GM18502 (cell line): ENCODE measurements at regions not wholly inside any gene's neighbourhood (a gene's known extent, or its start where the extent isn't known, plus 50 kb on each side); places are given as distances from the start of the nearest gene placed in this dataset.

ENCODE experiments used
- ATAC-seq: cut with Tn5 transposase; IDR thresholded peaks from one replicate; pipeline ENCODE4 v1.9.1; 2021; ENCODE audit warnings: mild to moderate bottlenecking; ENCODE audit not compliant: unreplicated experiment, poor library complexity

- no peak for ATAC-seq
Measured at GRCh38 chr1:105636052-105636451, 1420.4 kb upstream of the PRMT6 start.

GRCh38 chr1:105641407-105641806, 1415.1 kb upstream of the PRMT6 start:
- ATAC-seq, result no peak

- no peak for ATAC-seq
Measured at GRCh38 chr1:105652109-105652508, 1404.4 kb upstream of the PRMT6 start.

DNA sequence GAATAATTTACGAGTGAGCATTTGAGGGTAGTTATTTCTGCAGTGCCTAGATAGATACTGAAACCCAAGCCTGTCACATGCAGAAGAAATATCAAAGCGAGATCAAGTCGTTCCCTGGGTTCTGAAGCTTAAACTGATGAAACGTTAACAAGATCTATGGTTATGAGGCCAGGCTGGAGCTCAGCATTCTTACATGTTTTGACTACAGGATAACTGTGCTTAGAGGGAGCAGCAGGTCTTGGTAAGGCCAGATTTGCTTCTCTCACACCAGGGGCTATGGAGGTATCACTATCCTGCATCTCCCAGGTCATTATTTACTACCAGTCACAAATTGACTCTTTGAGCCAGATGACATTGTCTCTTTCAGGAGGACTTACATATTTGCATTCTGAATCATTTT, 1401.4 kb upstream of the PRMT6 start:
- ATAC-seq, result no peak

DNA sequence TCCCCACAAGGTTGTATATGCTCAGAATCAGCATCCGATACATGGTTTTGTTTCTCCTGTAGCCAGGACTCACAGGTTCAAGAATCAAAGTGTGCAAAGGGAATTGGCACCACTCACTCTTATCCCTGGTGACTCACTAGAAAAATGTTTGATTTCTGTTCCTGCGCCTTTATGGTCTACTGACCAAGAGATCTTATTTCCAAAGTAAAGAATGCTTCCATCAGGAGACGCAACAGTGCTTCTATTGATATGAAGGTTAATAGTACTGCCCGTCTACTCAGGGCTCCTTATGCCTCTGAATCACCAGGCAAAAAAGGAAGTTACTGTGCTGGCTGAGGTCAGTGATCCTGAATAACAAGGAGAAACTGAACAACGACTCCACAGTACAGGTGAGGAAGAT, 1392.0 kb upstream of the PRMT6 start:
- no peak for ATAC-seq

DNA sequence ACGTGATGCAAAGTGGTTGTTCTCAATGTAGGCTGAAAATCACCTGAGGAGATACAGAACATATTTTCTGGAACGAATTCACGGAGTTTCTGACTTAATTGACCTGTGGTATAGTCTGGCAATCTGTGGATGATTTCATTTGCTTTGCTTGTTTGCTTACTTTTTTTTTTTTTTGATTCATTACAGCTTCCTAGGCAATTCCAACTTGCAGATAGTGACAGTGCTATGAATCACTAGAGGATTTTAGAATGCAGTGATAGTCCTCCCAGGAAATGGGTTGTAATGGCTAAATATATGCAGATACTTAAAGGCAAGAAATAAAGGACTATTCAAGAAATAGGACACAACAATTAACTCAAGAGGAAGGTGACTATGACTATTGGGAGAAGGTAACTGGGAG, 1378.1 kb upstream of the PRMT6 start:
- ATAC-seq, result no peak

GRCh38 chr1:105684714-105685113, 1371.8 kb upstream of the PRMT6 start:
- no peak for ATAC-seq

- ATAC-seq, result no peak
Measured at GRCh38 chr1:105686026-105686425, 1370.4 kb upstream of the PRMT6 start.

GRCh38 chr1:105686874-105687690, 1369.4 kb upstream of the PRMT6 start:
- no peak for ATAC-seq

DNA sequence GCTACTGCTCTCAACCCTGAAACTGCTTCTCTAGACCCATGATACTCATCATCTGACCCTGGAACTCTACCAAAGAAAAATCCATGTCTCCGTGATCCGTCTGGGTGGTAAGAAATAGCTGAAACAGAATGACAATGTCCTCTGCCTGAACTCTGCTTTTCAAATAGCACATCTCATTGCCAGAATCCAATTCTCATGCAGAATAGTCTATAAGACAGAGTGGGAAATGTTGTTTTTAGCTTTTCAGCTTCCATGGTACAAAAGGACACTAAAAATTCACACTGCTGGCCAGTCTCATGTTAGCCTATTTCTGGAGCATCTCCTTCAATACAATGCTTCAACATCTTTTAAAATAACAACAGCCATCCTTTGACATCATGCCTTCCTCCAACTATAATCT, 1355.8 kb upstream of the PRMT6 start:
- ATAC-seq, result no peak

DNA sequence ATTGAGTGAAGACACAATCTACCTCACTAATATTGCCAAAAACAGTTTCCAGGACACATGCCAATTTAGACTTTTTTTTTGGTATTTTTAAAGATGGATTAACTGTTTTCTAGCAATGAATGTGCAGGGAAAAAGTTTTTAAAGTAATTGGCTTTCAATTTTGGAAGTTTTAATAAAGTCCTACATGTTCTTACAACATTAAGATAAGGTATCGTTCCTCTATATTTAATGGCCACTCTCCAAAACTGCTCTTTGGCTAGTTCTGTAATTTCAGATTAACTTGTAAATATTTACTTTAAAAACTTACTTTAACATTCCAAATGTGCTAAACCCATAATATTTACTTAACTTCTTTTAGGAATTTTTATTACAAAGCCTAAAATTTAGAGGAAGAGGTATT, 1332.2 kb upstream of the PRMT6 start:
- ATAC-seq, result no peak

DNA sequence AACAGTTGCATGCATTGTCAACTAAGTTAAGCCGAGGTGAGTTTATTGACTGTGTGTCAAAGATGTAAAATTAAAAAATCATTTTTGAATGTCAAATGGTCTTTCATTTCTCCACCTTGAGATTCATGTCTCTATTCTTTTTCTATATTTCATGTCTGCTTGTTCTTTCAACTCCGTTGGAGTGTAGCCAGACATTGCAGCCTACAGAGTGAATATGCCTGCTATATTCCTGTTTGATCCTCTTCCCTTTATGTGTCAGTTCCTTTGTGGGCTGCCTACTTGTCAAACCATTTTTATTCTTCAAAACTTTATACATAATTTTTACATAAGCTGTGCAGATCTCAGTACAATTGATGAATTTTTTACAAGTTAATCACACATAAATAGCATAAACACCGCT, 1325.8 kb upstream of the PRMT6 start:
- no peak for ATAC-seq

- ATAC-seq, result no peak
Measured at GRCh38 chr1:105736349-105736748, 1320.1 kb upstream of the PRMT6 start.

GRCh38 chr1:105779727-105780126, 1276.7 kb upstream of the PRMT6 start:
- ATAC-seq, result no peak

GRCh38 chr1:105785021-105785420, 1271.5 kb upstream of the PRMT6 start:
- ATAC-seq, result no peak

DNA sequence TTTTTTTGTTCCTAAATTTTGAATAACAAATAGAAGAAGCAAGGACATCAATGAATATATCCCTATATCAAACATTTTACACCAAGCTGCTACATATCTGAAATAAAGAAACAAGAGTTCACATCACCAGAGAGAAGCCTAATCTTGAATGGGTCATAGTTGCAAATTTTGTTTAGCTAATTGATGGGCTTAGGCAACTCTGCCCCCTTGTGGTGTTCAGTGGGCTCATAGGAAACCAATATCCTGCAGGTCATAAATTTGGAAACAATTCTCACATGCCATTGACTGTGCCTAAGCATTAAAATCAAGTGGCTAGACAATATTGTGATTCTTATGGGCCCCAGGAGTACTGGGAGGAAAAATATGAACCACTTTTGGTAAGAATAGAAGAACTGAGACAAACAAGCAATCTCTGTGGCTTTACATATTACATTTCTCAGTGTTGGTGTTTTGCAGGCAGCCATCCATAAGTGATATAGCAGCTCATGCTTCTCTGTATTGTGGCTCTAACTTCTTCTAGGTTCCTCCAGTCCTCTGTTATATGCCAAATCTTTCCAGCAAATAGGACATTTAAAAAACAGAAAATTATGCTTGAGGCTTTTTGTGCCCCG, 1262.8 kb upstream of the PRMT6 start:
- no peak for ATAC-seq

GRCh38 chr1:105795741-105796140, 1260.7 kb upstream of the PRMT6 start:
- no peak for ATAC-seq

DNA sequence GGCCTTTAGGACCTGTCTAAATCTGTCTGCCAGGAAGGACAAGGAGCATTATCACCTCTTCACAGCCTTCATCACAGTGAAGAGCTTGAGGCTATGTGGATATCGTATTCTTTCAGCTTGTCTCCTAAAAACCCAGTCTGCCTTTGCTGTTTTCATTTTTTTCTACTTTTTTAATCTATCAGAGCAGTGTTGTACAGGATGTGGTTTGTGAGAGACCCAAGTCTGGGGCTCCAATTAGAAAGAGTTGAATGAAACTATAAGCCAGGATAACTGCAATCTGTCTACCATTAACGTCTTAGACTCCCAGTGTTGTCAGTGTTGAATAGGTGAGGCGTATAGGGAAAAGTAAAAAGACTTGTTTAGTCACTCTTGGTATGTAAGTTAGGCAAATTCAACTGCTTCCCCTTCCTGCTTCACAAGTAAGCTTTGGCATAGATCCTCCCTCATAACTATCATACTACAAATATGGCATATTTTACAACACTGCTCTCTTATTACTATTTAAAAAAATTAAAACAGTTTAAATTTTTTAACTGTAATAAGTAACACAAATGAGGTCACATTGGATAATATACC, 1225.8 kb upstream of the PRMT6 start:
- ATAC-seq, result no peak

GRCh38 chr1:105838071-105838470, 1218.4 kb upstream of the PRMT6 start:
- ATAC-seq, result no peak

GRCh38 chr1:105865546-105865945, 1190.9 kb upstream of the PRMT6 start:
- ATAC-seq, result no peak

DNA sequence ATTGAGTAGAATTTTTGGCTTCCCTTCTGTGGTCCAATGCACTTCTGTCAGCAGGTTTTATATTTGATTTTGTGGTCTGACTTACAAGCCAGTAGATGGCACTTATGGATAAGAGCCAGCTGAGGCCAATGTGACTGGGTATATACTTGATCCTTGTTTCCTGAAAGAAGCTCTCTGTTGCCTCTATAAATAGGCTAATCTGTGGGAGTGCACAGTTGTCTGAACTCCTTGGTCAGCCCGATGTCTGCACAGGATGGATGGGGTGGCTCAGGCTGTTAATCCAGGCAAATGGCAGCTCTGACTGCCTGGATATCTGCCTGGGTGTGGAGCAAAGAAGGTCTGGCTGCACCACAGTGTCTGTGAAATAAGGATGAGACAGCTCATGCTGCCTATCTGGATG, 1183.7 kb upstream of the PRMT6 start:
- ATAC-seq, result no peak

DNA sequence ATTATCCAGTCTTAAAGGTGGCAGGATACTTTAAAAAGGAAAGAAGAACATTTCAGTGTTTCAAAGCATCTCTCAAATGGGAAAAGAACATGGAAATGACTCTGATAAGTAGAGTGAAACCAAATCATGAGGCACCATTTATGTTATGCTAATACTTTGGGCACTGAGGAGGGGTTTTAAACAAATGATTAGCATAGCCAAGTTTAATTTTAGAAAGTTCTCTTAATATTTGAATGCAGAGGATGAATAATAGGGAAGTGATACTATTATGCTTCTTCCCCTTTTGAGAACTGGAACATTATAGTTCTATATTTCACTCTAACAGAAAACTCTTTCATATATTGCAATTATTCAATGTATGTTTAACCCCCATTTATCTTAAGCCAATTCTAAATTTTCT, 1181.9 kb upstream of the PRMT6 start:
- no peak for ATAC-seq
